RWPE1 (cell line): ENCODE measurements at regions not wholly inside any gene's neighbourhood (a gene's known extent, or its start where the extent isn't known, plus 50 kb on each side); places are given as distances from the start of the nearest gene placed in this dataset.

Experiments used
- CTCF ChIA-PET: fragments of 350-600 bp; sonication (Branson Sonifier 250); formaldehyde crosslinking; extraction: SDS; loops from one replicate; lab custom pipeline; 2021; lab: Yijun Ruan, JAX
- POLR2A ChIA-PET: fragments of 400-600 bp; formaldehyde crosslinking; extraction: SDS; loops from one replicate; lab custom pipeline; 2020; ENCODE audit warnings: antibody characterized with exemption; ENCODE audit not compliant: low non-redundant PET; lab: Yijun Ruan, JAX
- DNase-seq: peaks from one replicate; pipeline ENCODE4 v3.0.0; 2012; ENCODE audit warnings: low spot score
- H3K27ac ChIP-seq: fragments of 450-650 bp; 2 replicates; pipeline ENCODE4 v1.5.1; 2017
- TF ChIP-seq, protein P1 (sequence below): fragments of 450-650 bp; conservative IDR thresholded peaks from 2 replicates; pipeline ENCODE4 v1.5.1; 2017; ENCODE audit warnings: low read depth, mild to moderate bottlenecking

DNA sequence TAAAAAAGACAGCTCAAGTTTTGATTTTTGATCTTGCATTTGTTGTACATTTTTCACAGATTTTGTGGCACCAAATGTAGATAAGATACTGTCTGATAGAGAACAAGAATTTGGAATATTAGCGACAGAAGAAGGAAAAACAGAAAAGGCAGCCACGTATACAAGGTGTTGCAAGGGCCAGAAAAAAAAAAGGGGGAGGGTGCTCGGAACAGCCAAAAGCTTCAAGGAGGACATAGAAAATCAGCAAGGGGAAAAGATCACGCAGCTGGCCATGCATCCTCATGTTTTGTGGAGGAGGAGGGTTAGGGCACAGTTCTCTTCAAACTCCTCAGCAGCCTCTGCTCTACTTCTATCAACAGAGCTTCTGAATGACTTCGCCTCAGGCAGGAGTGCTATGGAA, 80.7 kb upstream of the MROH9 start:
- TF ChIP-seq, protein P1, sequence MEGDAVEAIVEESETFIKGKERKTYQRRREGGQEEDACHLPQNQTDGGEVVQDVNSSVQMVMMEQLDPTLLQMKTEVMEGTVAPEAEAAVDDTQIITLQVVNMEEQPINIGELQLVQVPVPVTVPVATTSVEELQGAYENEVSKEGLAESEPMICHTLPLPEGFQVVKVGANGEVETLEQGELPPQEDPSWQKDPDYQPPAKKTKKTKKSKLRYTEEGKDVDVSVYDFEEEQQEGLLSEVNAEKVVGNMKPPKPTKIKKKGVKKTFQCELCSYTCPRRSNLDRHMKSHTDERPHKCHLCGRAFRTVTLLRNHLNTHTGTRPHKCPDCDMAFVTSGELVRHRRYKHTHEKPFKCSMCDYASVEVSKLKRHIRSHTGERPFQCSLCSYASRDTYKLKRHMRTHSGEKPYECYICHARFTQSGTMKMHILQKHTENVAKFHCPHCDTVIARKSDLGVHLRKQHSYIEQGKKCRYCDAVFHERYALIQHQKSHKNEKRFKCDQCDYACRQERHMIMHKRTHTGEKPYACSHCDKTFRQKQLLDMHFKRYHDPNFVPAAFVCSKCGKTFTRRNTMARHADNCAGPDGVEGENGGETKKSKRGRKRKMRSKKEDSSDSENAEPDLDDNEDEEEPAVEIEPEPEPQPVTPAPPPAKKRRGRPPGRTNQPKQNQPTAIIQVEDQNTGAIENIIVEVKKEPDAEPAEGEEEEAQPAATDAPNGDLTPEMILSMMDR, result no peak
- ChIA-PET POLR2A (no interaction called here), CTCF (interaction anchor here (0.6 kb wide), 1 partner anchor 55 kb away, joined by 3 read pairs; no protein-coding TSS in a partner anchor)
- no peak for DNase-seq
- no peak overlapping the region for H3K27ac ChIP-seq

GRCh38 chr1:170856455-170856854, 78.9 kb upstream of the MROH9 start:
- TF ChIP-seq, protein P1, result no peak
- H3K27ac ChIP-seq, result no peak overlapping the region
- CTCF ChIA-PET, result no interaction called here
- no peak for DNase-seq
- POLR2A ChIA-PET, result no interaction called here

- CTCF ChIA-PET, result no interaction called here
- H3K27ac ChIP-seq, result no peak overlapping the region
- DNase-seq, result no peak
- POLR2A ChIA-PET, result no interaction called here
- TF ChIP-seq, protein P1, result no peak
Observed at GRCh38 chr1:170857955-170858354, 77.4 kb upstream of the MROH9 start.

DNA sequence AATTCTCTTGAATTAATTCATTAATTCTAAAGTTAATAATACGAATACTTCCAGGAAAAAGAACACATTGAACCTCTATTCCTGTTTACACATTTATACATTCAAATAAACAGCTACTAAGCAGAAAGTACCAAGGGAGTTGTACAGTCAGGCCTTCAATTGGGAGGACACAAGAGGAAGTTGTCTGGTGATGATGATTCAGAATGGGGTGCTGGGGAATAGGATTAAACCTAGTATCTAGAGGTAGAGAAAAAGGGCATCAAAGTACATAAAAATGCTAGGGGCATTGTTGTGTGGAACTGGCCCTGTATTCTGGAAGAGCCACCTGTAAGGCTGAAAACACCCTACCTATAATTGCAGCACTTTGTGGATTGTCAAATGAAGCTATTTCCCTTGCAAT, 71.7 kb upstream of the MROH9 start:
- H3K27ac ChIP-seq, result no peak overlapping the region
- DNase-seq, result no peak
- ChIA-PET CTCF (no interaction called here), POLR2A (no interaction called here)
- TF ChIP-seq, protein P1, result no peak

DNA sequence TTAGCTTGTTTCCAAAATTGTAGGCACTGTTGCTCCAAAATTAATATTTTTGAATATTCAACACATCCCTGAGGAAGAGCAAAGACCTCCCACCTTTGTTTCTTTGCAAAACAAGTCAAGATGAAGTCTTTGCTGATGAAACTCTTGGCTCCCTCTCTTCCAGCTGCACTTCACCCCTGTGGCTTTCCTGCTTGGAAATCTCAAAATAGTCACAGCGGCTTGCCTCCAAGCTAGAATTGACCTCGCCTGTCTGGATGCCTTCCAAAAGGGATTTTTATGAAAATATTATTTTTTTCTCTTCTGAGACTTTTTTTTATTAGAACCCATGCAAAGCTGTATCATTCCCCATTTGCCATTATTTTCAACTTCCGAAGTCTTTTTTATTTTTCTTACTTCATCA, 71.1 kb upstream of the MROH9 start:
- TF ChIP-seq, protein P1, result no peak
- CTCF ChIA-PET, result no interaction called here
- H3K27ac ChIP-seq, result no peak overlapping the region
- POLR2A ChIA-PET, result no interaction called here
- DNase-seq, result no peak

- POLR2A ChIA-PET, result no interaction called here
- CTCF ChIA-PET, result interaction anchor here (0.5 kb wide), 1 partner anchor 416 kb away, joined by 3 read pairs; no protein-coding TSS in a partner anchor
- TF ChIP-seq, protein P1, result no peak
- no peak for DNase-seq
- no peak overlapping the region for H3K27ac ChIP-seq
Observed at GRCh38 chr1:170864876-170865538, 70.3 kb upstream of the MROH9 start.
